ENCODE measurements at regions not wholly inside any gene's neighbourhood (a gene's known extent, or its start where the extent isn't known, plus 50 kb on each side); places are given as distances from the start of the nearest gene placed in this dataset.

DNA sequence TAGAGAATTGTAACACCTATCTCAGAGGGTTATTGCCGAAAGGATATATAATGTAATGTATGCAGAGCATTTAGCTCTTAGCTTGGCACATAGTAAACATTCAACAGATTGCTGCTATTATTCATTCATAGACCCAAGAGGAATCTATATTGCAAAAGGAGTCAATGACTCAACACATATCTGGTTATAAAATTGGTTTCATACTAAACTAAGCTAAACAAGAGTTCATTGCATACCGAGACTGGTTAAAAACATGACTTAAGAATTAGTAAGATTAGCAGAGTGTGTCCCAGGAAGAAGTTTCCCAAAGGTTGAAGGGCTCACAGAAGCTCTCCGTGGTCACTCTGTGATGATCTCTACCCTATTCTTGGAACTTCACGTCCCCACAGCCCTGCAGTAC is 339.6 kb upstream of the CCNH start:
- no peak for DNase-seq (ENCODE audit: low spot score)

DNA sequence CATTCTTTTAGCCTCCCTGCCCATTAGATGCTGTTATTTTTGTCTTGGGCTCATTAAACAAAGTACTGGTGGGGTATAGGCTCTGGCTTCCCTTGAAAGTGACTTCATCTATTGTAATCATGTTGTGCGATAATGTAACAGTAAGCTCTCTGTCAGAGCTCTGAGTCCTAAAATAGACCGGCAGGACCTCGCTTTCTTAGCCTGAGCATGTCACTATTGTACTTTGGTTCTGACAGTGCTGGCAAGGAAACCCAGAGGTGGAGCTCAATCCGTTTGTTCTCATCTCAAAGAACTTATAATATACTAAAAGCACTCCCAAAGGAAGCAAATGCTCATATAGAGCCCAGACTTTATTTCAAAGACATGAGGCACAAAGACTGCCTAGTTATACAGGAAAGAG is 339.1 kb upstream of the CCNH start:
- DNase-seq (ENCODE audit: low spot score), result peak; percentile 15

DNA sequence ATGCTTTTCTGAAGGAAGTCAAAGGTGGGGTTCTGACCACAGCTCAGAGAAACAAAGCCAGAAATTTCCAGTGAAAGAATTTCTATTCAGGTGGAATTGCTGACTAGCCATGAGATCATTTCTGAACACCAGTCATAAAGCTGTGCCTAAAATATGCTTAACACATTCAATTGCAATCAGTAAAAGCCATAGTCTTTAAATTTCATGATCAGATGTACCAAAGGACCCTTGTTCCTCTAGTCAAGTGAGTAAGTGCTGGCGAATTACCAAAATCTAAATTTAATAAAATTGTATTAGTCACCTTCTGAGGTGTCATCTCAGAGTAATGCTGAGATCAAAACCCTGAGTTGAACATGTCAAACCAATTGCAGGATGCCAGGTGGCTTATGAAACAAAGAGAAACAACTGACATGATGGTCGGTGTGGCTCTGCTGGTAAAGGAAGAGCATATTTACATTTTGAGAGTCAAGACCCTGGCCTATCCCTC is 334.2 kb upstream of the CCNH start:
- DNase-seq (ENCODE audit: low spot score), result no peak

DNA sequence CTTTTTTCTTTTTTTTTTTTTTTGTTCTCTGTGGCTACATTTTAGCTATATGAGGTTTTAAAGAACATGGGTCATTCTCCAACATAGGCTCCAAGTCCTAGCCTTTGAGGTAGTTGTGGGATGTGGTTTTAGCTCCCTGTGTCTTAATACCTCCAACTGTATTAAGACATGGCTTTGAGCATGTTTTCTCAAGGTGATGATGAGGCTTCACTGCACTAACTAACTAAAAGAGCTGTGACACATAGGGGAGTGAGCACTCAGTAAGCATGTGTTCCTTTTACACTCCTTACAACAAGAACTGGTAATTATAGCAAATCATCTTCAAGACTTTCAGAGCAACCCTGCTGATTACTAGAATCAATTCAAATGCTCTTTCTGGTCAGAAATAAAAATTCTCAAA is 333.6 kb upstream of the CCNH start:
- DNase-seq (ENCODE audit: low spot score), result no peak

DNA sequence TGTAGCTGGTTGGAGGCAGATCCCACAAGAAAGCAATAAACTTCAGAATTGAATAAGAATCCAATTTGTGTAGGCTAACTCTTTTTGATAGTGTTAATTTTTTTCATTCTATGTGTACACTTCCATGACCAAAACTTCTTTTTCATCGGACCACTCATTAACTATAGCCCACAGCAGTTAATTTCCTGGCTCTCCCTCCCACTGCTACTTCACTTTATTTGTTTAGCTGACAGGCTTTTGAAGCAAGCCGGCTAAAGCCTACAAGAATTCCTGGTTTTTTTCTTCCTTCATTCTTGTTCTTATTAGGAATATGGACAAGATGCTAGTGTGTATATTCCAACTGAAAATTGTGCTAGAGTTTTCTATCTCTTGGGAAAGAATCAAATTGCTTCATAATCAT is 329.2 kb upstream of the CCNH start:
- no peak for DNase-seq (ENCODE audit: low spot score)

DNA sequence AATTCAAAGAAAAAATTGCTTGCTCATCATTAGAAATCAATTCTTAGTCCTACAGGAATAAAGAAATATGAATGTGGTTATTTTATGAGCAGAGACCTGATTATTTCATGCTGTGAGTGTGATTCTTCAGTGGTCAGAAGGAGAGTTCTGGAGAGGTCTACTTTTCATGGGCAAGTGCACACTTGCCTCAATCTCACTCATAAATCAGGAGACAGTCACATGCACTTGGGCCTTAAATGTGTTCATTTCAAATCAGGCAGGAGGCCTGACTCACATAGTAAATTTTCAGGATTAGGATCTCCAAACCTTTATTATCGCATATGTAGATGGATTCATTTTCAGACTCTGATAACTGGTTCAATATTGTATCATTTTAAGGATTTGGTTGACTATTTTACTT is 323.2 kb upstream of the CCNH start:
- no peak for DNase-seq (ENCODE audit: low spot score)

DNA sequence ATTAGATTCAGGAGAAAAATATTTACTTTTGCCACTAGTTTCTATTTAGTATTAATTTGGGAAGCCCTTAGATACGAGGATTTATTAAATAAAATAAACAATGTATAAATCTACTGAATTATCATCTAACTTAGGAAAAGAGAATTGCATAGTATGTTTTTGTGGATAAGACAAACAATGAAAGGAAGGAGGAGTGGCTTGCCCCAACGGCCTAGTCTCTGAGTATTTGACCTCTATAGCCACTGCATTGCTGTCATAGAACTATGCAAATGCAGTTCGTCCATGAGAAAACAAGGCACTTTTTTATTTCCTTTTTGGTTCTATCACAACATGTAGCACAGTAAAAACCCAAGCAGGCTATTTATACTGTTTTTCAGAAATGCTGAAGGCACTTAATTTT is 321.2 kb upstream of the CCNH start:
- peak; percentile 33 for DNase-seq (ENCODE audit: low spot score)

DNA sequence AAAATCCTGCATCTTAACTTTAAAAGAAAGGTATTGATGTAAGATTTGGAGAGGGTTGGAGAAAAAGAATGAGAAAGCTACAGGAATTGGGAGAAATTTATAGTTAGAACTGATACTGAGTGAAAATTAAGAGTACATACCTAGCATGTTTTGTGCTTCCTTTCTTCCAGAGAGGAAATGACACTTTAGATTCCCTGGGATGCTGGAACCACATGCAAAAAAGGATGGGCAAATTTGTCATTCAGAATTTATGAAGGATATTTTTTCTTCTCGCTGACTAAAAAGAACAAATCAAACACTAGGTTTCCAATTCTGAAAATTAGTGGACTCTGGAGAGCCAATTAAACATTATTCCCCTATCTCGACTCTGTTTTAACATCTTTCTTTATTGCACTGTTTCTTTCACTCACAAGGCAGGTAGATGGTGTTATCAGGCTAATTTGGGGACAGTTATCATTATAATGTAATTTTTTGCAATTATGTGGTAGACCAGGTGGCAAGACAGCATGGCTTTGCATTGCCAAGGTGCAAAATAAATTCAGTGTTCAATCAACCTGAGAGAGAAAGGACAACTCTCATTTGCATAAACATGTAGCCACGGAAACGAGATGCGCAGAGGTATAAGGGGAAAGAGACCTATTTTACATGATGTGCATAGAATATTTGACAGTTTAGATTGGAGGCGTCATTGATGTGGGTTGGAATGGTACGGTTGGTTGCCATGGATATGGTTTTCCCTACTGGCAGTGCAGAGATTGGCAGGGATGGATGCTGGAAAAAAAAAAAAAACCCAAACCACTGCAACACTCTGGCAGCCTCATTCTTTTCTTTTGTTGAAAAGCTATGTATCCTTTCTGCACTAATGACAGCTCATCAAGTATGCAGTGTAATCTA is 320.4 kb upstream of the CCNH start:
- DNase-seq (ENCODE audit: low spot score), result peak; percentile 80

DNA sequence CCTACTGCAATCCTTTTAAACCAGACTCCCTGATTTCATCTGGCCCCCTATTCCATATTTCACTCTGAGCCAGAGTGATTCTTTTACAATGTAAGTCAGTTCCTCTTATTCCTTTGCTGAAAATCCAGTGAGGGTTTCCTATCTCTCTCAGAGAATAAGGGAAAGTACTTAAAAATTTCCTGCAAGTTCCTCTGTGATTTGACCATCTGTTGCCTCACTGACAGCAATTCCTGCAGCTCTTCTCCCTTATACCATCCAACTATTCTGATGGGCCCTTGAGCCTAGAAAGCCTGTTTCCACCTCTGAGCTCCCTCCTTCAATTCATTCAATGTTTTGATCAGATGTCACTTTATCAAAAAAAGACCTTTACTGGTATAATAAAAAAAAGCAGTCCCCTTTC is 317.1 kb upstream of the CCNH start:
- peak; percentile 80 for DNase-seq (ENCODE audit: low spot score)

DNA sequence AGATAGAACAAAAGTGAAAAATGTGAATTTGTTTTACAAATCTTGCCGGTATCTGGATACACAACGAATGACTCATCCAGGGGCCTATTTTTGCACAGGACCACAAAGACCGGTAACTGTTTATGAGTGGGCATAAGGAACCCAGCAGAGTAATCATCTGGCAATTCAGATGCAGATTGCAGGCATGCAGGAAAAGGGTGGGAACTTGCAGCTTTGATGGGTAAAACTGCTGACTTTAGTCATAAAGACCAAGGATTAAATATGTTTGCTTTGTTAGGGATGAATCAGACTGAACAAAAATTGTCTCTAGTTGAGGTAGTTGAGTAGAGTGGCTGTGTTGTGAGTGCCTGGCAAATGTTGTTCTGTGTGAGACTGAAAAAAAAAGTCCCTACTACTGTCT is 309.6 kb upstream of the CCNH start:
- DNase-seq (ENCODE audit: low spot score), result peak; percentile 19

DNA sequence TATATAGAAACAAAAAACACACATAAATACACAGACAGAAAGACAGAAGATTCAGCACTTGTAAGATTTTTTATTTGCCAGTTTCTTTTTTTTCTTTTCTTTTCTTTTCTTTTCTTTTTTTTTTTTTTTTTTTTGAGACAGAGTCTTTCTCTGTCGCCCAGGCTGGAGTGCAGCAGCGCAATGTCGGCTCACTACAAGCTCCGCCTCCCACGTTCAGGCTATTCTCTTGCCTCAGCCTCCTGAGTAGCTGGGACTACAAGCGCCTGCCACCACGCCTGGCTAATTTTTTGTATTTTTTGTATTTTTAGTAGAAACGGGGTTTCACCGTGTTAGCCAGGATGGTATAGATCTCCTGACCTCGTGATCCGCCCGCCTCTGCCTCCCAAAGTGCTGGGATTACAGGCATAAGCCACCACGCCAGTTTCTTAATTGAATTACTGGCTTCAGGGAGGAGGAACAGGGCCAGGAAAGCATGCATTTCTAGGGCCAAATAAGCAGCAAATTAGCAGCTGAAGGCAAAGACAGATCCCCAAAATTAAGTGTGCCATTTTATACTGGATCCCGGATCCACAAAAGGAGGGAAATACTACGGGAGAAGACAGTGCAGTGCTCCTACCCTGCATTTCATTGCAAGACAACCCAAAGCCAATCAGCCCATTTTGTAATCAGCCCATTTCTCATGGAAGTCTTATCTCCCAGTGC is 305.6 kb upstream of the CCNH start:
- peak; percentile 66 for DNase-seq (ENCODE audit: low spot score)

DNA sequence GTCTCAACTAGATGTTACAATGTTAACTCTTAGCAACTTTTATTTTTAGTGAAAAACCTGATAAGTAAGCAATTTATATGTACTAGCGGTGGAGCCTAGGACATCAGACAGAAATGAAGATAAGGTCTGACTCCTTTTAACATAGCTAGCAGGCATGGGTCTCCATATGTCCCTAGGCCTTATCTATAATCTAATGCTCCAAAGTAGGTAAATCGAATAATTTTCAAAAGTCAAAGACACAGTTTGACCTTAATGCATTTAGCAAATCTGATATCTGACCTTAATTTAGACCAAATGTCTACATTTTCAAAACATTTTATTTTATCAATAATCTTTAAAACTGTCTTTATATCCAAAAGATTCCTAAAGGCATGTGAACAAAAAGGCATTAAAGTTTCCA is 305.0 kb upstream of the CCNH start:
- DNase-seq (ENCODE audit: low spot score), result no peak

DNA sequence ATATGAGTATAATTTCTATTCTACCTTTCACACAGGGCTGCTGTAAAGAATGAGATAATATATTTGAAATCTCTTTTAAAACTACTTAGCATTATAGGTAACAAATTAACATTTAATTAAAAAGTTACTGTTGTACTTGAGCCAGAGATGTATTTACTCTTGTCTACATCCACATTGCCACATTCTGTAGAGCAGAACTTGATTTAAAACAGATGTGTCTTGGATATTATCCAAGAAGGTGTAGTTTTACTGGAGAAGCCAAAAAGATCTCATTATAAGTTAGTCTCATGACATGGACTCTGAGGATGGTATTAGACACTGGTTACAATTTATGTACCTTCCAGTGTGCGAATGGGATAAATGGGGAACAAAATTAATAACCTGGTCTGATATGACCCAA is 293.1 kb upstream of the CCNH start:
- no peak for DNase-seq (ENCODE audit: low spot score)

DNA sequence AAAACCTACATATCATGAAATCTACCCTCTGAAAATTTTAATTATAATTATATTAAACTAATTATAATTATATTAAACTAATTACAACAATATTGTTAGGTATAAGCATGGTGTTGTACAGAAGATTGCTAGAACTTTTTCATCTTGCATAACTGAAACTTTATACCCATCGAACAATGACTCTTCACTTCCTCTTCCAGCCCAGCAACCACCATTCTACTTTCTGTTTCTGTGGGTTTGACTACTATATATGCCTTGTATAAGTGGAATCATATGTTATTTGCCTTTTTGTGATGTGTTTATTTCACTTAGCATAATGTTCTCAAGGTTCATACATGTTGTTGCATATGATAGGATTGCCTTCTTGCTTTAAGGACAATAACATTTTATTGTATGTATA is 274.2 kb upstream of the CCNH start:
- no peak for DNase-seq (ENCODE audit: low spot score)

DNA sequence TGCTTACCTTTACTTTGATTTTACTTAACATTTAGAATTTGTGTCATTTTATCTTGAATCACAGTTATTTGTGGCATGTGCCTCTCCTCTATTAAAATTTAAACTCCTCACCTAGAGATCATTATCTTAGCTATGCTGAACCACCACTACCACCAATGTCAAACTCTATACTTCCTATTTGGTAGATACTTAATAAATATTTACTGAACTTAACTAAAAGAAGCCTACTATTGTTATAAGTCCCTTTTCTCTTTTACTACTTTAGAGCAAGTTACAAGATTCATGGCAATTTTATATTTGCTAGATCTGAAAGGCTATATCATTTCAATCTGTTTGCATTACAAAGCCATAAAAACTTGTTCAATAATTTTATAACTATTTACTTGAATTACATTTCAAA is 273.3 kb upstream of the CCNH start:
- DNase-seq (ENCODE audit: low spot score), result no peak

DNA sequence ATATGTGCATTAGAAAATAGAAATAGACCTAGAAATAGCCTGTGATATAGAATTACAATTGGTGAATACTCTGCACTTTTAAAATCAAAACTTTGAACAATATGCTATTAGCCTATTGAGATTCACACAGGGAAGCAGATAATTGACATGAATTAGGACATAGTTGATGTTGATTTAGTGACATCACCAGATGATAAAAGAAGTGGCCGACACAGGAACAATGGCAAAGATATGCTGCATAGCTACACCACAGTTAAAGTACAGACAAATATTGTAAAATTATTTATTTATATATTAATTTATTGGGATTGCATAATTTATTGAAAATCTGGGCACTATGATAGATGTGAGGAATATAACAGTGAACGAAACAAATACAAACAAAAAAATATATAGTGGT is 261.5 kb upstream of the CCNH start:
- DNase-seq (ENCODE audit: low spot score), result no peak

DNA sequence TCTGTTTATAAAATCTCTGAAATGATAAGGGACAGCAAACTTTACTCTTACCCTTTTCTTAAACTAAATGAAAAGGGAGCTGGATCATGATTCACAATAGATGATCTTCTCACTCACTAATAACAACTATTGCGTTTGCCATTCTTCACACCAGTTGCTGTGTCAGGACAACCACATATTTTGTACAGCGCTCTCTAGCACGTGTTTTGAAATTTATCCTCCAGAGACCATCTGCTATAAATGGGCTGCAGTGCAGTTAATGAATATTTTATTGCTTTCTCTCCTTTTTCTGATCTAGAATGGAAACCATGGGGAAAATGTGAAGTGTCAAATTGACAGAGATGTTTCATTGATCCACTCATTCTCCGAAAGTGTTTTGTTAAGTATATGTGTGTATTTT is 258.4 kb upstream of the CCNH start:
- DNase-seq (ENCODE audit: low spot score), result no peak

DNA sequence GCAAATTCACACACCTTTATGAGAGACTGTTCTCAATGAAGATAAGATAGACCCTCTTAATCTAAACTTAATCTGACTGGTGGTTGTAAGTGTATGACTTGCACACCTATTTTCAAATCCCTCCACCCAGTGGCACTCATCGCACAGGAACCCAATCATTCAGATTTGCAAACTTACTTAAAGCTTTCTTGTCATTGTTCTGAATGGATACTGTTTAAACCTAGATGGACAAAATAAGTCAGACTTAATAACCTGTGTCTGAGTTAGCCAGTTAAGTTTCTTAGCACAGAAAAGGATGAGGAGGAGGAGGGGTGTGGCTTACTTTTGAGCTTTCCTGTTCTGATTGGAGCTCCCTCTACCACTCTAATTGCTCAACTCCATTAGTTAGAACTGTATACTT is 252.4 kb upstream of the CCNH start:
- no peak for DNase-seq (ENCODE audit: low spot score)

DNA sequence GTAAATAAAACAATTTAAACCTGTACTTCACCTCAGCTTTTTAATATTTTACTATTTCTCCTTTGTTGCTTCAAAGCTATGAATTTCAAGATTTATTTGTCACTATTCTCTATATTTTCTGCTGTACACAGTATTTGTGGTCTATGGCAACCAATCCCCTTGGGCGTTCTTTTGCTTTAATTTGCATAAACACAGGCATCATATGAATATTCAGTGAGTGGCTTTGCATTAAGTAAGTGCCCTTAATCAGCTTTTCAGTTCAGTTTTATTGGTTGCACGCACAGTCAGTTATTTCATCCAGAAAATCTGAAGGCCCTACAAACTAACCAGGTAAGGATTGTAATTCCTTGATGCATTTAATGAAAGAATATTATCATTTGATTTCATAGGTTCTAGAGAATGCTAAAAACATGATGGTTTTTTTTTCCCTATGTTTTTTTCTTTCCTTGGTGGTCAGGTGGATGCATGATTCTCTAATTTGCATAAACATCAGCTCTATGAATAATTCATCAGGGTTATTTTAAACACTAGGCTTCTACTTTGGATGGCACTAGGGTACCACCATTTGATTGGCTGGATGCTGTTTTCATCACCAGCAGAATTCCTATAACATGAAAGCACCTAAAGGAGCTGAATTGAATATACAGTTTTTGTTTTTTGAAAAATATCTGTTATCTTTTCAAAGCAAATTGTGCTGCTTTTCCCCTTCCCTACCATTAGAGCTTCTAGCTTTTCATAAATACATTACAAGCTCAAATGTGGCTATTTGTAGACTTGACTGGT is 249.2 kb upstream of the CCNH start:
- DNase-seq (ENCODE audit: low spot score), result no peak

DNA sequence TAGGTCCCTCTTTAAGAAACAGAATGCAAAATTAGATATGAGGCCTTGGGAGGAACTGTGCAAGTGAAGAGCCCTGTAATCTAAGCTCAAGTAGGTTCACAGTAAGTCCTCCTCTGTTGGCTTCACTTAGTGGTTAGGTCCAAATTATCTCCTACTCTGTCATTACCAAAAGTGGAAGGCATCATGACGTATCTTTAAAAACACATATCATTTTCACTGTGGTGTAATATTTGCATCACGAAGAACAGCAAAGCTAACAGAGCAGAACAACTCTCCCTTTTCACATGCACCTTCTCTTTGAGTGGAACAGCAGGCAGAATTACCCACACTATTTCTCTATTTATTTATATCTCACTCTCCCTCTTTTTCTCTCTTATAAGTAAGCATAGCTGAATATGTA is 240.5 kb upstream of the CCNH start:
- no peak for DNase-seq (ENCODE audit: low spot score)

DNA sequence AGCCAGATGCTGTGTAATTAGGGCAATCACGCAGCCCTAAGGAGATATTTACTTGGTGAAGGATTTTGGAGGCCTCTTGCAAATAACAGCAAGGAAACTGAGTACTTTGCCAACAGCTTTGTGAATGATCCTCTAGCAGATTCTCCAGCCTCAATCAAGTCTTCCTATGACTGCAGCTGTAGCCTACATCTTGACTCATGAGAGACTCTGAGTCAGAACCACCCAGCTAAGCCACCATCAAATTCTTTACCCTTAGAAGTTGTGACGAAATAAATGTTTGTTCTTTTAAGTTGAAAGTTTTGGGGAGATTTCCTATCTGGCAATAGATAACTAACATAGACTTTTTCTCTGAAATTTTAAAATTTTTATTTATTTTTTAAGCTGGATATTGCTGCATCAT is 237.6 kb upstream of the CCNH start:
- DNase-seq (ENCODE audit: low spot score), result no peak

DNA sequence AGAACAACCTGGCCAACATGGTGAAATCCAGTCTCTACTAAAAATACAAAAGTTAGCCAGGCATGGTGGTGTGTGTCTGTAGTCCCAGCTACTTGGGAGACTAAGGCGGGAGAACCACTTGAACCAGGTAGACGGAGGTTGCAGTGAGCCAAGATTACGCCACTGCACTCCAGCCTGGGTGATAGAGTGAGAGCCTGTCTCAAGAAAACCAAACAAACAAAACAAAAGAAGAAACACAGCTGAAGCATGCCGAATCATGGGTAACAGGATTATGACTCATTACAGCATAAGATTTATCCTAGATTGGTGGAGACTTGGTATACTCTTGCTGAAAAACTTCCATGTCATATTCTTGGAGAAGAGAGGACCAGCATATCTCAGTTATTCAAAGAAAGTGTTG is 236.7 kb upstream of the CCNH start:
- DNase-seq (ENCODE audit: low spot score), result no peak

DNA sequence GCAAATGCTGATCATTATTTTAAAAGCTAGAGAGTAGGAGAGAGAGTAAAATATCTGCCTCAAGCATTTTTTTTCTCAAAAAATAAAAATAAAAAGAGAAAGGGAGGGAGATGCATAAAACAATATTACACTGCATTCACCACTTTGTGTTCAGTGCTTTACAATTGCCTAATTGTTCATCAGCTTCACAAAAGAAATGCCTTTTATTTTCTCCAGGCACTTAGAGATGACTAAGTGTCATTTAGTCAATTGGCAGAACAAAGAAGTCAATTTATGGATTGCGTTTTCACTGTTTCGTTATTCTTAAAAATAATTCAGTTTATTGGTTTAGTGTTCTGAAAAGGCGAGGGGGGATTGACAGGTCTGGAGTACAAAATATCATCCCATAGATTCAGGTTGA is 232.5 kb upstream of the CCNH start:
- no peak for DNase-seq (ENCODE audit: low spot score)

Data from cerebellar cortex (tissue), 1 donor.